ENCODE measurements at regions not wholly inside any gene's neighbourhood (a gene's known extent, or its start where the extent isn't known, plus 50 kb on each side); places are given as distances from the start of the nearest gene placed in this dataset.

DNA sequence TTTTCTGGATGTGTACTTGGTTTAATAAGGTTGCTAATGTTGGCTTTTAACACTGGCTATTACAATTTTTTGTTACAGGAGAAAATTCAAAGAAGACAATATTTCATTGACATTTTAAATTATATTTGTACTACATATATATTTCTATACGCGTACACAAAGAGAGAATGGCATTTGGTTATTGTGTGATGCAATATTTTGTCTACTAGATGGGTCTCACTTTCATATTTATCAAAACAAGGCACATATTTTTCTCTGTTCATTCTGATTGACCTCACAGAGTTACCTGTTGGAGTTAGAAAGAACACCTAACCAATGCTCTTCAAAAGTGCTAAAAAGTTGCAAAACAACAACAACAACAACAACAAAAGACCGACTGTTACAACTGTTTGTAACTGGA is 50.2 kb upstream of the VGLL3 start:
- Mint-ChIP-seq H3K36me3 (ENCODE audit: low read depth) (no peaks in the 10 kb centered on the region), H3K4me3 (ENCODE audit: unreplicated experiment) (no peak overlapping the region), H3K27ac (ENCODE audit: unreplicated experiment) (no peak overlapping the region), H3K4me1 (ENCODE audit: low read depth) (no peaks in the 10 kb centered on the region), H3K9me3 (ENCODE audit: low read depth) (no peaks in the 10 kb centered on the region), H3K27me3 (ENCODE audit: low read depth) (no peaks in the 10 kb centered on the region)
- no peak for TF ChIP-seq CTCF (IDR thresholded peaks at IDR 0.05)
- no peak for DNase-seq (ENCODE audit: low spot score)
